LNCaP clone FGC (cell line): ENCODE measurements at regions not wholly inside any gene's neighbourhood (a gene's known extent, or its start where the extent isn't known, plus 50 kb on each side); places are given as distances from the start of the nearest gene placed in this dataset.

Experiments
- DNase-seq: peaks from one replicate; pipeline ENCODE4 v3.0.0-alpha.2; 2011; ENCODE audit warnings: low read depth
- H3K4me3 ChIP-seq: 2 replicates; pipeline ENCODE4 v1.5.1; 2011; ENCODE audit warnings: mild to moderate bottlenecking, low read depth, low read length, control low read depth
- CTCF ChIP-seq: IDR thresholded peaks from 2 replicates; pipeline ENCODE4 v1.5.1; 2012; ENCODE audit warnings: mild to moderate bottlenecking; ENCODE audit not compliant: control insufficient read depth, insufficient read depth; ENCODE audit errors: extremely low read depth

GRCh38 chr15:62428259-62428658, 263.2 kb upstream of the C2CD4B start:
- no peak for TF ChIP-seq CTCF
- H3K4me3 ChIP-seq, result no peak overlapping the region
- no peak for DNase-seq

DNA sequence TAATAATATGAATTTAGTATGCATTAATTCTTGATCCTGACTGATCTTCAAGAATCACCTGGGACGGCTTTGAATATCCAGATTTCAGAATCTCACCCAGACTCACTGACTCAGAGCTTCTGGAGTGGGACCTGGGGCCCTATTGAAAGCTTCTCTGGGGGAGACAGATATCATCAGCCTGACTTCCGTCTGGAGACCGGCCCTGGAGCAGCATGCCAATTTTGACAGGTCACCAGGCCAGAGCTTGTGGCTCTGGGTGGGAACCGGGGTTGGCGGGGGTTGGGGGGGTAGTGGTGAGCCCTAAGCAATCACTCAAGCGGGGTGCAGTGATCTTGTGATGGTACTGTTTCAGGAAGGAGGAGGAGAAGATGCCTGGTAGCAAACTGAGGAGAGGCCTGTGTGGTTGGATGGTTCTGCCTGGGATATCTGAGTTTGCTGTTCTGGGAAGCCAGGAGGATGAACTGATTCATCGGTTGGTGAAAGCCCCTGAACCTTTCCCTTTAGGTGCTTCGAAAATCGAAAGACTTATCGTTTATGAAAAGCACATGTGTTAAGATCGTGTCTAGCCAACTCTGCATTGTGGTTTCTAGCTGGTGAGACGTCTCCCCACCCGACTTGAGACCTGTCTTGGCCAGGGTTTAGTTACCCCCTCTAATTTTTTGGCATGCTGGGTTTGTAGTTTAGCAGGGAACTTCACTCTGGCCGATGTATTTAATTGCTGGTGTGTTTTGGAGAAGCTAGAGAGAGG, 263.9 kb upstream of the C2CD4B start:
- TF ChIP-seq CTCF, result no peak
- no peak overlapping the region for H3K4me3 ChIP-seq
- DNase-seq, result no peak

DNA sequence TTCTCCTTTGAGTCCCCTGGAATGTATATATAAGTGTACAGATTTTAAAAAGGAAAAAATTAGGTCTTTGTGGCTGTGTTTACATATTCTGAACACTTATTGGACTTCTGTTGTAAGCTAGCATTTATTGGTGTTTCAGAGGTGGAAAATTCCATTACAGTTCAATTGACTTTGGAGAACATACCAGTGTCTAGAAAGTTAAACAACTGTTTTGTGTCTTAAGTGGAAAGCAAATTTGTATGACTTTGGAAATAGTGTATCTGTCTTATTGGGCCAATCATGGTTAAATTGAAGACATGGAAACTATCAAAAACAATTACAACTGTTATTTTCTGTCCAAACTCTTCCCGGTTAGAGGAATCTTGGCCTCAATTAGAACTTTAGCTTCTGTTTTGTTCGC, 265.0 kb upstream of the C2CD4B start:
- DNase-seq, result no peak
- no peak overlapping the region for H3K4me3 ChIP-seq
- TF ChIP-seq CTCF, result no peak

DNA sequence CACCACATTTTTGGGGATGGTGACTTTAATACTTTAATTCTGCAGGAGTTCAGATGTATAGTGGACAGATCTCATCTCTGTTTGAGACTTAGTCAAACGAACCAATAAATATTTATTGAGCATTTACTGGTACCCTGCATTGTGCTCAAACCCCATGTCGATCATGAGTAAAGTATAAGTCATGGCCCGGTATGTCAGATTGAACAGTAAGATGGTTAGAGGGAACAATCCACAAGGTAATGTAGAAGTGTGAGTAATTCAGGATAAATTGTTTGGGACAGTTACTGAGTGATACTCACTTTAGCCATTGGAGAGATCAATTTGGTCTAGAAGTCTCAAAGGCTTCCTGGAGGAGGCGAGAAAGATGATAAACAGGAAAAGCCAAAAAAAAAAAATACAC, 265.5 kb upstream of the C2CD4B start:
- no peak overlapping the region for H3K4me3 ChIP-seq
- DNase-seq, result no peak
- TF ChIP-seq CTCF, result no peak

GRCh38 chr15:62431008-62431797, 266.1 kb upstream of the C2CD4B start:
- TF ChIP-seq CTCF, result no peak
- DNase-seq, result no peak

DNA sequence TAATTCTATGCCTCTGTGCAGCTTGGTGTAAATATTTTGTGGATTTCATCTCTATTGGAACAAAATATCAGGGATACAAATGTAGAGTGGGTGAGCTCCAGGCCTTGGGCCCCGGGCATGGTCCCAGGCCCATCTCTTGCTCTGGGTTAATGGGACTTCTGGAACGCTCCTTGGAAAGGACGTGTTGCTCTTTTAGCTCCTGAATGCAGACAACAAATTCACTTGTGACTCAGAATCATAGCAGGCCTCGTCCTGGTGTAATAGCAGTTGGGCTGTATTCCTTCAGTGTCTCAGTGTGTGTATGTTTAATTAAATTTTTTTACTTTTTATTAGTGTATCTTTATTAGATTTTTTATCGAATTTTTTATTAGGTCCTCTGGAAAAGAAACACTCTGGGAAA, 266.7 kb upstream of the C2CD4B start:
- no peak overlapping the region for H3K4me3 ChIP-seq
- TF ChIP-seq CTCF, result no peak
- DNase-seq, result no peak

More at GRCh38 chr15:62431008-62431797, 266.1 kb upstream of the C2CD4B start:
- H3K4me3 ChIP-seq, result no peak overlapping the region
